HPDE6-E6E7 (cell line): ENCODE measurements at regions not wholly inside any gene's neighbourhood (a gene's known extent, or its start where the extent isn't known, plus 50 kb on each side); places are given as distances from the start of the nearest gene placed in this dataset.

Experiments used
- DNase-seq: peaks from one replicate; pipeline ENCODE4 v3.0.0; 2011; ENCODE audit warnings: missing footprints; ENCODE audit errors: extremely low spot score

GRCh38 chr3:72593881-72594397 lies 254.3 kb downstream of the SHQ1 start:
- no peak for DNase-seq

- peak; percentile 16 for DNase-seq
Measured at GRCh38 chr3:72591522-72592421, 256.5 kb downstream of the SHQ1 start.

GRCh38 chr3:72590732-72591221 lies 257.5 kb downstream of the SHQ1 start:
- DNase-seq = no peak

- no peak for DNase-seq
Measured at GRCh38 chr3:72587282-72587681, 261.0 kb downstream of the SHQ1 start.

GRCh38 chr3:72586694-72587093 lies 261.6 kb downstream of the SHQ1 start:
- no peak for DNase-seq

GRCh38 chr3:72585966-72586365 lies 262.3 kb downstream of the SHQ1 start:
- no peak for DNase-seq

GRCh38 chr3:72584262-72584661 lies 264.0 kb downstream of the SHQ1 start:
- DNase-seq = no peak

- no peak for DNase-seq
Measured at GRCh38 chr3:72582963-72583362, 265.3 kb downstream of the SHQ1 start.

- DNase-seq = no peak
Measured at GRCh38 chr3:72582211-72582878, 265.9 kb downstream of the SHQ1 start.

GRCh38 chr3:72580900-72581299 lies 267.3 kb downstream of the SHQ1 start:
- DNase-seq = no peak

- no peak for DNase-seq
Measured at GRCh38 chr3:72580246-72580756, 267.9 kb downstream of the SHQ1 start.

- no peak for DNase-seq
Measured at GRCh38 chr3:72579581-72580245, 268.5 kb downstream of the SHQ1 start.

- DNase-seq = no peak
Measured at GRCh38 chr3:72579191-72579580, 269.1 kb downstream of the SHQ1 start.

GRCh38 chr3:72577190-72577589 lies 271.1 kb downstream of the SHQ1 start:
- DNase-seq = no peak

- DNase-seq = no peak
Measured at GRCh38 chr3:72576563-72576962, 271.7 kb downstream of the SHQ1 start.

GRCh38 chr3:72574144-72574543 lies 274.1 kb downstream of the SHQ1 start:
- no peak for DNase-seq

- no peak for DNase-seq
Measured at GRCh38 chr3:72573051-72573450, 275.2 kb downstream of the SHQ1 start.

- DNase-seq = no peak
Measured at GRCh38 chr3:72572489-72573007, 275.7 kb downstream of the SHQ1 start.

- DNase-seq = no peak
Measured at GRCh38 chr3:72571638-72572114, 276.6 kb downstream of the SHQ1 start.

GRCh38 chr3:72571052-72571451 lies 277.2 kb downstream of the SHQ1 start:
- no peak for DNase-seq

- no peak for DNase-seq
Measured at GRCh38 chr3:72569754-72570440, 278.3 kb downstream of the SHQ1 start.
